Mucosa of descending colon (tissue), 3 donors: ENCODE measurements at regions not wholly inside any gene's neighbourhood (a gene's known extent, or its start where the extent isn't known, plus 50 kb on each side); places are given as distances from the start of the nearest gene placed in this dataset.
"Not testable (repeated sequence)": the region's sequence is repeated elsewhere in the genome, so short reads cannot be mapped to it uniquely, and the experiment has no call there.

Source experiments
- ATAC-seq: fragments of 200-7000 bp; cut with Tn5 transposase; one replicate; pipeline ENCODE4 v1.9.1; 2020; ENCODE audit warnings: mild to moderate bottlenecking, moderate library complexity
- DNase-seq, 3 donors: peaks; one replicate each; pipeline ENCODE4 v3.0.0-alpha.2; 2020
- H3K36me3 ChIP-seq: fragments of 200-600 bp; one replicate; pipeline ENCODE4 v1.8.0; 2021; ENCODE audit warnings: low read depth, mild to moderate bottlenecking
- H3K4me1 ChIP-seq: fragments of 200-600 bp; one replicate; pipeline ENCODE4 v1.8.0; 2021; ENCODE audit warnings: low read depth, mild to moderate bottlenecking
- H3K4me3 ChIP-seq: fragments of 200-600 bp; one replicate; pipeline ENCODE4 v1.8.0; 2021; ENCODE audit warnings: mild to moderate bottlenecking
- H3K9me3 ChIP-seq: fragments of 200-600 bp; one replicate; pipeline ENCODE4 v1.8.0; 2021; ENCODE audit warnings: mild to moderate bottlenecking
- intact Hi-C, 2 donors: fragments of 100-400 bp; cut with DNase I in 1 of 2; cut with micrococcal nuclease in 1 of 2; formaldehyde crosslinking; loops; one replicate each; pipeline versions ENCODE4 v1.11.0 to v1.11.1; 2022; cut with DNase I, micrococcal nuclease
- TF ChIP-seq, protein P1 (sequence below): fragments of 200-600 bp; IDR thresholded peaks from one replicate; pipeline ENCODE4 v1.8.0; 2022; ENCODE audit warnings: antibody characterized with exemption, mild to moderate bottlenecking
- donor health status: DM: no; HTN: no; CAD: no; lungs with moderate emphysema.
- donor health status: DM: no; HTN: no; CAD: no.
- donor health status: DM: no; HTN: yes; CAD: no.

DNA sequence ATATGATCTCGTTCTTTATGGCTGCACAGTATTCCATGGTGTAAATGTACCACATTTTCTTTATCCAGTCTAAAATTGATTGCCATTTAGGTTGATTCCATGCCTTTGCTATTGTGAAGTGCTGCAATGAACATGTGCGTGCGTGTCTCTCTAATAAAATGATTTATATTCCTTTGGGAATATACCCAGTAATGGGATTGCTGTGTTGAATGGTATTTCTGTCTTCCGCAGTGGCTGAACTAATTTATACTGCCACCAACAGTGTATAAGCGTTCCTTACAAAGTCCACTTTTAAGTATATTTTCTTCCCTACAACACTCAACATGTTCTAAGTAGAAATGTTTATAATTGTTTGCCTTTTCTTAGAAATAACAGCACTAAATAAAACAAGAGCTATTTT lies 521.9 kb downstream of the DTWD2 start:
- H3K9me3 ChIP-seq = no peaks in the 10 kb centered on the region
- no peaks in the 10 kb centered on the region for H3K36me3 ChIP-seq
- intact Hi-C loops = no loop called here
- H3K4me3 ChIP-seq = no peak overlapping the region
- ATAC-seq (no peak), DNase-seq (no peak)
- TF ChIP-seq, protein P1, sequence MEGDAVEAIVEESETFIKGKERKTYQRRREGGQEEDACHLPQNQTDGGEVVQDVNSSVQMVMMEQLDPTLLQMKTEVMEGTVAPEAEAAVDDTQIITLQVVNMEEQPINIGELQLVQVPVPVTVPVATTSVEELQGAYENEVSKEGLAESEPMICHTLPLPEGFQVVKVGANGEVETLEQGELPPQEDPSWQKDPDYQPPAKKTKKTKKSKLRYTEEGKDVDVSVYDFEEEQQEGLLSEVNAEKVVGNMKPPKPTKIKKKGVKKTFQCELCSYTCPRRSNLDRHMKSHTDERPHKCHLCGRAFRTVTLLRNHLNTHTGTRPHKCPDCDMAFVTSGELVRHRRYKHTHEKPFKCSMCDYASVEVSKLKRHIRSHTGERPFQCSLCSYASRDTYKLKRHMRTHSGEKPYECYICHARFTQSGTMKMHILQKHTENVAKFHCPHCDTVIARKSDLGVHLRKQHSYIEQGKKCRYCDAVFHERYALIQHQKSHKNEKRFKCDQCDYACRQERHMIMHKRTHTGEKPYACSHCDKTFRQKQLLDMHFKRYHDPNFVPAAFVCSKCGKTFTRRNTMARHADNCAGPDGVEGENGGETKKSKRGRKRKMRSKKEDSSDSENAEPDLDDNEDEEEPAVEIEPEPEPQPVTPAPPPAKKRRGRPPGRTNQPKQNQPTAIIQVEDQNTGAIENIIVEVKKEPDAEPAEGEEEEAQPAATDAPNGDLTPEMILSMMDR = no peak
- no peaks in the 10 kb centered on the region for H3K4me1 ChIP-seq

GRCh38 chr5:118462276-118462675 lies 526.1 kb downstream of the DTWD2 start:
- intact Hi-C loops, H3K9me3 ChIP-seq, H3K36me3 ChIP-seq, ATAC-seq, H3K4me3 ChIP-seq, H3K4me1 ChIP-seq, DNase-seq: not testable (repeated sequence)

DNA sequence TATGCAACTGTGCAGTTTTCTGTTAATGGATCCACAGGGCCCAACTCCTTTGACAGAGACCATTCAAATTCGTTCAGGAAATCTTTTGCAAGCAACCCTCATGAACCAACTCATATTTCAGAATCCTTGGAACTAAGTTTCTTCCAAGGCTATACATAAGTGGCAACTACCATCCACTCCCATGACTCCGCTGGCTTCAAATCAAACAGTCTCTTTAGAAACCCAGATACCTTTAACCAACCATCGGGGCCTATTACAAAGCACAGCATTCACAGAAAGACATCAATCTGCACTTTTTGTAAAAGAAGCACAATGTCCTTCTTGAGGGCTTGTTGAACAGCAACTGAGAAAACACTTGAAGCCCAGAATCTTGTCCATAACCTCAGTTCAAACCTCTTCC lies 526.9 kb downstream of the DTWD2 start:
- no peaks in the 10 kb centered on the region for H3K9me3 ChIP-seq
- intact Hi-C loops = no loop called here
- no peak for DNase-seq
- H3K4me1 ChIP-seq = no peaks in the 10 kb centered on the region
- no peaks in the 10 kb centered on the region for H3K36me3 ChIP-seq
- TF ChIP-seq, protein P1 = no peak
- ATAC-seq = no peak
- no peak overlapping the region for H3K4me3 ChIP-seq

- H3K36me3 ChIP-seq = no peaks in the 10 kb centered on the region
- TF ChIP-seq, protein P1 = no peak
- ATAC-seq (no peak), DNase-seq (no peak)
- no peaks in the 10 kb centered on the region for H3K4me1 ChIP-seq
- intact Hi-C loops = no loop called here
- H3K9me3 ChIP-seq = no peaks in the 10 kb centered on the region
- no peak overlapping the region for H3K4me3 ChIP-seq
Observed at GRCh38 chr5:118459490-118459889, 528.9 kb downstream of the DTWD2 start.

GRCh38 chr5:118456085-118456484 lies 532.3 kb downstream of the DTWD2 start:
- DNase-seq (no peak), ATAC-seq (no peak)

GRCh38 chr5:118451697-118452247 lies 536.6 kb downstream of the DTWD2 start:
- TF ChIP-seq, protein P1 = no peak
- Histone ChIP-seq H3K4me3 (no peak overlapping the region), H3K9me3 (no peaks in the 10 kb centered on the region), H3K36me3 (no peaks in the 10 kb centered on the region), H3K4me1 (no peaks in the 10 kb centered on the region)
- no peak for DNase-seq
- intact Hi-C loops = no loop called here
- no peak for ATAC-seq

More at GRCh38 chr5:118456085-118456484, 532.3 kb downstream of the DTWD2 start:
- Histone ChIP-seq H3K9me3 (no peaks in the 10 kb centered on the region), H3K36me3 (no peaks in the 10 kb centered on the region), H3K4me3 (no peak overlapping the region), H3K4me1 (no peaks in the 10 kb centered on the region)
- TF ChIP-seq, protein P1 = no peak
- intact Hi-C loops = no loop called here
